Activated naive CD8-positive, alpha-beta T cell treated with anti-CD3 and anti-CD28 coated beads, Interleukin-2, amount 10 ng/mL, durations not matched to agents 7 days and 5 days (primary cell): ENCODE measurements at regions not wholly inside any gene's neighbourhood (a gene's known extent, or its start where the extent isn't known, plus 50 kb on each side); places are given as distances from the start of the nearest gene placed in this dataset.
"Not testable (repeated sequence)": the region's sequence is repeated elsewhere in the genome, so short reads cannot be mapped to it uniquely, and the experiment has no call there.

ENCODE experiments used
- ATAC-seq: fragments of 150-1000 bp; cut with Tn5 transposase; one replicate; pipeline ENCODE4 v1.10.0; 2021; ENCODE audit warnings: low read depth, moderate library complexity
- POLR2A ChIA-PET: fragments of 350-600 bp; sonication (Branson Sonifier 250); formaldehyde crosslinking; loops from one replicate; lab custom pipeline; 2021; ENCODE audit warnings: antibody characterized with exemption; lab: Charles Lee
- DNase-seq: peaks from one replicate; pipeline ENCODE4 v3.0.0; 2021
- H3K27ac Mint-ChIP-seq: one replicate; pipeline ENCODE4 v1.8.0; 2022; ENCODE audit warnings: mild to moderate bottlenecking, mixed read lengths
- H3K27me3 Mint-ChIP-seq: one replicate; pipeline ENCODE4 v1.8.0; 2022; ENCODE audit warnings: mild to moderate bottlenecking, moderate library complexity, mixed read lengths
- H3K36me3 Mint-ChIP-seq: one replicate; pipeline ENCODE4 v1.8.0; 2021; ENCODE audit warnings: mild to moderate bottlenecking, mixed read lengths
- H3K4me1 Mint-ChIP-seq: one replicate; pipeline ENCODE4 v1.8.0; 2021; ENCODE audit warnings: mixed read lengths
- H3K4me3 Mint-ChIP-seq: one replicate; pipeline ENCODE4 v1.8.0; 2022; ENCODE audit warnings: mild to moderate bottlenecking, moderate library complexity, mixed read lengths
- H3K9me3 Mint-ChIP-seq: one replicate; pipeline ENCODE4 v1.8.0; 2021; ENCODE audit warnings: mixed read lengths

DNA sequence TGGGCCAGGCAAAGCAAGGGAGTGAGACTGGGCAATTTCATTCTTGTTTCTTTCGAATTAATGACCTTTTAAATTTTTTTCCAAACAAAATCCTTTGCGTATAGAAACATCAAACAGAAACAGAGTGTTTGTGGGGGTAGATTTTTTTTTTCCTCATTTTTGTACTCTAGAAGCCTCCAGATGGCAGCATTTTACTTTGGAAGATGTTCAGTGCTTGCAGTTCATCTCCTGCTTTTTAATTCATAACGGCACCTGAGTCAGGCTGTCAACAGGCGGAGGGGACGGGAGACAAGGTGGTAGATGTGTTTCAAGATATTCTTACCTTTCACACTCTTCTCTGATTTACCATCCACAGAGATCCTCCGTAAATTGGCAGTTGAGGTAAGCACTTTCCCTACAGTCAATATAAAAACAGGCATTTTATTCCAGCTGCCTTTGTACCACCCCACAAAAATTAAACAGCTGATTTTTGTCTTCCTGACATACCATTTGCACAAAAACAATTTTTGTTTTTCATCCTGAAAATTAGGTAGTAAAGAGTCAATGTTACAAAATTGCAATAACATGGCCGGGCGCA lies 99.5 kb upstream of the FBXL17 start:
- H3K9me3 Mint-ChIP-seq = no peaks in the 10 kb centered on the region
- H3K36me3 Mint-ChIP-seq = no peaks in the 10 kb centered on the region
- H3K27me3 Mint-ChIP-seq = peaks cover 8% of the 10 kb centered on the region
- no peak overlapping the region for H3K4me3 Mint-ChIP-seq
- DNase-seq = no peak
- POLR2A ChIA-PET = no interaction called here
- H3K27ac Mint-ChIP-seq = no peak overlapping the region
- no peak for ATAC-seq
- no peaks in the 10 kb centered on the region for H3K4me1 Mint-ChIP-seq

DNA sequence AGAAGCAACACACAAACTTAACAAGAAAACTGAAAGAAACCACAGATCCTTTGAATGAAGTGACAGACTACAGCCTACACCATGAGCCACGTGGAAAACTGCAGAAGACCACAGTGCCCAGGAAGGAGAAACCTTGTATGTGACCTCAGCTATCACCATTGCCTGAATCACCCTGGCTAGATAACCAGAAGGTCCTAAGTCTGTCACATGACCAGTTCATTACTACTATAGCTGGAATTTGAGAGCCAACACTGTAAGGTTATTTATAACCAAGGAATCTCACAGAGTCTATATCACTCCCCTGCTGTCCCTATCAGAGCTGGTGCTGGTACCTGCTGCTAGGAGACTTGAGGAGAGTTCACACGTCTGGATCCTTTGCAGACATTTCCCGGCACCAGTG lies 90.3 kb upstream of the FBXL17 start:
- Mint-ChIP-seq H3K9me3 (no peaks in the 10 kb centered on the region), H3K27me3 (peaks cover 6% of the 10 kb centered on the region), H3K4me1 (no peaks in the 10 kb centered on the region), H3K4me3 (no peak overlapping the region), H3K27ac (no peak overlapping the region), H3K36me3 (no peaks in the 10 kb centered on the region)
- POLR2A ChIA-PET = no interaction called here
- DNase-seq = no peak
- no peak for ATAC-seq

DNA sequence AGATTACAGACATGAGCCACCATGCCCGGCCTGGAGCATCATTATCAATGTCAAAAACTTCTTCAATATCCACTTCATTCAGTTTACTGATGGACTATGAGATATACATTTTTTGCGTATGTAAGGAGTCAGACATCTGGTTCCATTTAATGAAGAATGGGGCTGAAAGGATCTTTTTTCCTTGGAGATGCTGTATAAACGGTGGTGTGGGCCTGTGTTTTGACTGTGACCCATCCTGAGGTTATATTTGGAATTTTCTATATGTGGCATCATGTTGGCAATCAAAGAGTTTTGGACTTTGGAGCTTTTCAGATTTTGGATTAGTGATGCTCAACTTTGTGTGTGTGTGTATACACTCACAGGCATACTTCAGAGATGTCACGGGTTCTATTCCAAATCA lies 85.7 kb upstream of the FBXL17 start:
- Mint-ChIP-seq H3K27me3 (peaks cover 4% of the 10 kb centered on the region), H3K9me3 (no peaks in the 10 kb centered on the region), H3K27ac (no peak overlapping the region), H3K4me1 (no peaks in the 10 kb centered on the region), H3K4me3 (no peak overlapping the region), H3K36me3 (no peaks in the 10 kb centered on the region)
- ATAC-seq (no peak), DNase-seq (no peak)
- POLR2A ChIA-PET = no interaction called here

DNA sequence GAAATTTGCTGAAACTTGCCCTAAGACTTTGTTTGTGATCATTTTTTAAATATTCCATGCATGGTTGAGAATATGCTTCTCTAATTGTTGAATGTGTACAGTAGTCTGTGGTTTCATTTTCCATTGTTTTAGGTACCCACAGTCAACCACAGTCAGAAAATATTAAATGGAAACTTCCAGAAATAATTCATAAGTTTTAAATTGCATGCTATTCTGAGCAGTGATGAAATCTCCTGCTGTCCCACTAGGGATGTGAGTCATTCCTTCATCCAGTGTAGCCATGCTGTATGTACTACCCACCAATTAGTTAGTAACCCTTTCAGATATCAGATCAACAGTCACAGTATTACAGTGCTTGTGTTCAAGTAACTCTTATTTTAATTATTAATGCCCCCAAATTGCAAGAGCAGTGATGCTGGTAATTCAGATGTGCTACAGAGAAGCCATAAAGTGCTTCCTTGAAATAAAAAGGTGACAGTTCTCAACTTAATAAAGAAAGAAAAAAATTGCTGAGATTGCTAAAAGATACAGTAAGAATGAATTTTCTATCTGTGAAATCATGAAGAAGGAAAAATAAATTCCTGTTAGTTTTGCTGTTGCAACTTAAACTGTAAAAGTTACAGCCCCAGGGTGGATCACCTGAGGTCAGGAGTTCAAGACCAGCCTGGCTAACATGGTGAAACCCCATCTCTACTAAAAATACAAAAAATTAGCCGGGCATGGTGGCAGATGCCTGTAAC lies 79.9 kb upstream of the FBXL17 start:
- no peak overlapping the region for H3K27ac Mint-ChIP-seq
- no peaks in the 10 kb centered on the region for H3K4me1 Mint-ChIP-seq
- no peak for DNase-seq
- H3K27me3 Mint-ChIP-seq = peaks cover 4% of the 10 kb centered on the region
- no peaks in the 10 kb centered on the region for H3K36me3 Mint-ChIP-seq
- H3K9me3 Mint-ChIP-seq = no peaks in the 10 kb centered on the region
- H3K4me3 Mint-ChIP-seq = no peak overlapping the region
- POLR2A ChIA-PET = no interaction called here
- no peak for ATAC-seq

DNA sequence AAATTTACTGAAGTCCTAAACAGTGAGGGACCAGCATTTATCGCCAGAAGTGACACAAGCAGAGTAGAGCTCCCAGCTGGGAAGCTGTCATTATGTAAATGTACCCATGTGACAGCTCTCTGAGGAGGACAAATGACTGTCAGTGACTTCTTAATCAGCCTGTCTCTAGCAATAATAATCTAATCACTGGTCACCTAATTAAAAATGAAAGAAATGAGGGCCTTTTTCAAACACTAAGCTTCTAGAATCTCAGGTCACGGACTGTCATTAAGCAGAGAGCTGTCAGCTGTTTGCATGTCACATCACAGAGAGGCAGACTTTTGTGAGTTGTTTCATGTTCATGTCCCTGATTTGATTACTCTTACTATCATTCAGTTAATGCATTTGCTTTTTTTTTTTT lies 77.9 kb upstream of the FBXL17 start:
- Mint-ChIP-seq H3K27me3 (peaks cover 4% of the 10 kb centered on the region), H3K4me3 (no peak overlapping the region), H3K27ac (no peak overlapping the region), H3K9me3 (peaks cover under 1% of the 10 kb centered on the region), H3K4me1 (no peaks in the 10 kb centered on the region), H3K36me3 (no peaks in the 10 kb centered on the region)
- POLR2A ChIA-PET = no interaction called here
- DNase-seq = no peak
- ATAC-seq = no peak

DNA sequence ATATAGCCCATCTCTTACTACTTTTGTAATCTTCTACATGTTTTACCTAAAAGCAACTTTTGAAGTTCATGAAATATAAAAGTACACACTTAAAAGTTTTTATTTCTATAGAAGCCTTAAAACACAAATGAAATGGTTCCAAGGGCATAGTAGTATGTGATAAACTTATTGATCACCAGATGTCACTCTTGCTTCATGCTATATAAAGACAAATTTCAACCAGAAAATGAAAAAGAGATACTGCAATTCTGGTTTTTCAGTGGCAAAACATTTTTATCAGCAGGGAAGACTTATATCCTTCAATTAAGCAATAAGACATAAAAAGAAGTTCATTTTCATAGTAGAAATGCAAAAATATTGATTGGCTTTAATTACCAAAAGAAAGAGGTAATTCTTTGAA lies 69.4 kb upstream of the FBXL17 start:
- no peak for ATAC-seq
- peaks cover 5% of the 10 kb centered on the region for H3K9me3 Mint-ChIP-seq
- no peak overlapping the region for H3K4me3 Mint-ChIP-seq
- peaks cover 3% of the 10 kb centered on the region for H3K27me3 Mint-ChIP-seq
- POLR2A ChIA-PET = no interaction called here
- no peak for DNase-seq
- H3K27ac Mint-ChIP-seq = no peak overlapping the region
- no peaks in the 10 kb centered on the region for H3K36me3 Mint-ChIP-seq
- H3K4me1 Mint-ChIP-seq = no peaks in the 10 kb centered on the region

DNA sequence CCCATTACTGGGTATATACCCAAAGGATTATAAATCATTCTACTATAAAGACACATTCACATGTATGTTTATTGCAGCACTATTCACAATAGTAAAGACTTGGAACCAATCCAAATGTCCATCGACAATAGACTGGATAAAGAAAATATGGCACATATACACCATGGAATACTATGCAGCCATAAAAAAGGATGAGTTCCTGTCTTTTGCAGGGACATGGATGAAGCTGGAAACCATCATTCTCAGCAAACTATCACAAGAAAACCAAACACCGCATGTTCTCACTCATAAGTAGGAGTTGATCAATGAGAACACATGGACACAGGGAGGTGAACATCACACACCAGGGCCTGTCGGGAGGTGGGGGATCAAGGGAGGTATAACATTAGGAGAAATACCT lies 62.2 kb upstream of the FBXL17 start:
- POLR2A ChIA-PET, H3K4me3 Mint-ChIP-seq, ATAC-seq, H3K9me3 Mint-ChIP-seq, H3K27ac Mint-ChIP-seq, DNase-seq, H3K36me3 Mint-ChIP-seq, H3K4me1 Mint-ChIP-seq, H3K27me3 Mint-ChIP-seq: not testable (repeated sequence)

DNA sequence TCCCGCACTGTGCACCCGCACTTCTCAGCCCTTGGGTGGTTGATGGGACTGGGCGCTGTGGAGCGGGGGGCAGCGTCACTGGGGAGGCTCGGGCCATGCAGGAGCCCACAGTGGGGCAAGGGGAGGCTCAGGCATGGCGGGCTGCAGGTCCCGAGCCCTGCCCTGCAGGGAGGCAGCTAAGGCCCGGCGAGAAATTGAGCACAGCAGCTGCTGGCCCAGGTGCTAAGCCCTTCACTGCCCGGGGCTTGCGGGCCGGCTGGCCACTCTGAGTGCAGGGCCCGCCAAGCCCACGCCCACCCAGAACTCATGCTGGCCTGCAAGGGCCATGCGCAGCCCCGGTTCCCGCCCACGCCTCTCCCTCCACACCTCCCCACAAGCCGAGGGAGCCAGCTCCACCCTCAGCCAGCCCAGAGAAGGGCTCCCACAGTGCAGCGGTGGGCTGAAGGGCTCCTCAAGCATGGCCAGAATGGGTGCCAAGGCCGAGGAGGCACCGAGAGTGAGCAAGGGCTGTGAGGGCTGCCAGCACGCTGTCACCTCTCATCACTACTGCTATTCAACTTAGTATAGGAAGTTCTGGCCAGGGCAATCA lies 60.3 kb upstream of the FBXL17 start:
- ATAC-seq, H3K27ac Mint-ChIP-seq, H3K4me1 Mint-ChIP-seq, H3K27me3 Mint-ChIP-seq, DNase-seq, H3K4me3 Mint-ChIP-seq, POLR2A ChIA-PET, H3K9me3 Mint-ChIP-seq, H3K36me3 Mint-ChIP-seq: not testable (repeated sequence)

DNA sequence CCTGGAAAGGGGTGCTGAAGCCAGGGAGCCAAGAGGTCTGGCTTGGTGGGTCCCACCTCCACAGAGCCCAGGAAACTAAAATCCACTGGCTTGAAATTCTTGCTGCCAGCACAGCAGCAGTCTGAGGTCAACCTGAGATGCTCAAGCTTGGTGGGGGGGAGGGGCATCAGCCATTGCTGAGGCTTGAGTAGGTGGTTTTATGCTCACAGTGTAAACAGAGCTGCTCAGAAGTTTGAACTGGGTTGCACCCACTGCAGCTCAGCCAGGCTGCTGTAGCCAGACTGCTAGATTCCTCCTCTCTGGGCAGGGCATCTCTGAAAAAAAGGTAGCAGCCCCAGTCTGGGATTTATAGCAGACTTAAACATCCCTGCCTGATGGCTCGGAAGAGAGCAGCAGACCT lies 55.5 kb upstream of the FBXL17 start:
- no peak for ATAC-seq
- no peaks in the 10 kb centered on the region for H3K36me3 Mint-ChIP-seq
- H3K4me3 Mint-ChIP-seq = no peak overlapping the region

DNA sequence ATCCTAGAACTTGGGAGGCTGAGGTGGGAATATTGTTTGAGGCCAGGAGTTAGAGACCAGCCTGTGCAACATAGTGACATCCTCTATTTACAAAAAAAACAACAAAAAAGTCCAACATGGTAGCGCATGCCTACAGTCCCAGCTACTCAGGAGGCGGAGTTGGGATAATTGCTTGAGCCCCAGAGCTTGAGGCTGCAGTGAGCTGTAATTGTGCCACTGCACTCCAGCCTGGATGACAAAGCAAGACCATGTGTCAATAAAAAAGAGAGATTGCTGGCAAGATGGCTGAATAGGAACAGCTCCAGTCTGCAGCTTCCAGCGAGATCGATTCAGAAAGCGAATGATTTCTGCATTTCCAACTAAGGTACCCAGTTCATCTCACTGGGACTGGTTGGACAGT lies 54.8 kb upstream of the FBXL17 start:
- peaks cover 4% of the 10 kb centered on the region for H3K27me3 Mint-ChIP-seq

More for the DNA sequence above, 55.5 kb upstream of the FBXL17 start:
- H3K9me3 Mint-ChIP-seq = no peaks in the 10 kb centered on the region
- no peak overlapping the region for H3K27ac Mint-ChIP-seq
- no peaks in the 10 kb centered on the region for H3K4me1 Mint-ChIP-seq
- DNase-seq = no peak
- POLR2A ChIA-PET = no interaction called here
- H3K27me3 Mint-ChIP-seq = no peaks in the 10 kb centered on the region

DNA sequence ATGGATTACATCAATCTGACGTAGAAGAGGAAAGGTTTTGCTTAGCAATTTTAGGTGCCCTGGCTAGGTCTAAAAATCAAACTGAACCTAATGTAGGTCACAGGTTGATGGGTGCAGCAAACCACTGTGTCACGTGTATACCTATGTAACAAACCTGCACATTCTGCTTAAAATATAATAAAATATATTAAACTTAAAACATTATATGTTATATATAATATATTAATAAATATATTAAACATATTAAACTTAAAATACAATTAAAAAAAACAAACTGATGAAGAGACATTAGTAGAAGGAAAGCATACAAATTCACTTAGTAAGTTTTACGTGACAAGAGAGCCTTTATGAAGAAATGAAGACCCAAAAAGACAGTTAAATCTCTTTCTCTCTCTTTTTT lies 51.7 kb upstream of the FBXL17 start:
- Mint-ChIP-seq H3K9me3 (no peaks in the 10 kb centered on the region), H3K36me3 (no peaks in the 10 kb centered on the region), H3K27me3 (peaks cover 4% of the 10 kb centered on the region), H3K4me3 (no peak overlapping the region), H3K4me1 (no peaks in the 10 kb centered on the region), H3K27ac (no peak overlapping the region)
- ATAC-seq (no peak), DNase-seq (no peak)
- POLR2A ChIA-PET = no interaction called here

More for the DNA sequence above, 54.8 kb upstream of the FBXL17 start:
- ATAC-seq (no peak), DNase-seq (no peak)
- POLR2A ChIA-PET = no interaction called here
- no peak overlapping the region for H3K27ac Mint-ChIP-seq
- no peaks in the 10 kb centered on the region for H3K36me3 Mint-ChIP-seq
- no peak overlapping the region for H3K4me3 Mint-ChIP-seq
- H3K4me1 Mint-ChIP-seq = no peaks in the 10 kb centered on the region
- no peaks in the 10 kb centered on the region for H3K9me3 Mint-ChIP-seq

DNA sequence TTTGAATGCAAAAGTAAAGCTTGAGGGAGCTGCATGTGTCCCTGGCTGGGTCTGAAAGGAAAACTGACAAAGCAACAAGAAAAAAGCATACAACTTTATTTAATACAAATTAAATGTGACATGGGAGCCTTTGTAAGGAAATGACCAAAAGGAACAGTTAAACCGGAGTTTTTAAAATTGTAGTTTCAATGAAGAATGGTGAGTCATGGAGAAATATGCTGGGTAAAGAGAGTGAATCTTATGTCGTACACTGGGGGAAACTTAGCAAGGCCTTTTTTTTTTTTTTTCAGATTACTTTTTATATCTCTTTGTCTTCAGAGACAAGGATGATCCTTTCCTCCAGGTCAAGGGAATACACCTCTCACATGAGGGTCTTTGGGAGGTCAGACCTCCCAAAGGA lies 50.1 kb upstream of the FBXL17 start:
- H3K36me3 Mint-ChIP-seq = no peaks in the 10 kb centered on the region
- peaks cover 7% of the 10 kb centered on the region for H3K27me3 Mint-ChIP-seq
- no peaks in the 10 kb centered on the region for H3K4me1 Mint-ChIP-seq
- no peak overlapping the region for H3K27ac Mint-ChIP-seq
- ATAC-seq (no peak), DNase-seq (no peak)
- POLR2A ChIA-PET = no interaction called here
- no peaks in the 10 kb centered on the region for H3K9me3 Mint-ChIP-seq
- H3K4me3 Mint-ChIP-seq = no peak overlapping the region
